Fibroblast of upper back skin (primary cell): ENCODE measurements at regions not wholly inside any gene's neighbourhood (a gene's known extent, or its start where the extent isn't known, plus 50 kb on each side); places are given as distances from the start of the nearest gene placed in this dataset.

Source experiments
- DNase-seq: peaks from one replicate; pipeline ENCODE4 v3.0.0-alpha.2; 2013

DNA sequence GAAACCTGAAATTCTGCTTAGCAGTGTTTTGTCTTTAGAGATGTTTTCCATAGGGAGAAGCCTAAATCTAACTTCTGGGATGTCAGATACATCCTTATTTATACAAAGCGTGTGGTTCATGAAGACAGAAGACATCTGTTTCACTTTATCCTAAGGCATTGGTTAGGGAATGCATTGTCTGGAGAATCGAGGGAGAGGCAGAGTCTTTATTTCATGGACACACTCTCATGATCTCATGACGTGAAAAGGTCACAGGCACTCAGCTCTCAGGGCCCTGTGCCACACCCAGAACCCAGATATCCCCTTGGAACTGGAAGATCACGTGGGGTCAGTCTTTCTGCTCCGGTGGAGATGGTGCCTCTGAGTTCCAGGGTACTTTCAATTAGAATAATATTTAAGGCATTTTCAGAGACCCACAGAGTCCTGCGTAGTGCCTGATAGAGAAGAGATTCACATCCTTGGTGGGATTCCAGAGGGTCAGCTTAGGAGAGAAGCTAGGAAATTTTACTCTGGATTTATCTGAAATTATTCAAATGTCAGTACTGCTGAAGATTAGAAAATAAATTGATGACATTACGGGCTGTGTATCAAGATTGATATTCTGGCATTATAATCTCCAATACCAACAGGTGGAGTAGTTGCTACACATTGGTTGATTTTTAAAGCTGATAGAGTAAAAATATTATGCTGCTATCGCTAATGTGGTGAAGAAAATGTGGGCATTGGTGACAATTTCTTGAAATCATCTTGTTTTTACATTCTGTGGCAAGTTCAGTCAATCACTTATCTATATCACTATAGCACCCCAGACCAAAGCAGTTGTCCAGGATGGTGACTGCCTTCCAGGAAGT is 378.3 kb downstream of the MTRR start:
- DNase-seq: no peak

DNA sequence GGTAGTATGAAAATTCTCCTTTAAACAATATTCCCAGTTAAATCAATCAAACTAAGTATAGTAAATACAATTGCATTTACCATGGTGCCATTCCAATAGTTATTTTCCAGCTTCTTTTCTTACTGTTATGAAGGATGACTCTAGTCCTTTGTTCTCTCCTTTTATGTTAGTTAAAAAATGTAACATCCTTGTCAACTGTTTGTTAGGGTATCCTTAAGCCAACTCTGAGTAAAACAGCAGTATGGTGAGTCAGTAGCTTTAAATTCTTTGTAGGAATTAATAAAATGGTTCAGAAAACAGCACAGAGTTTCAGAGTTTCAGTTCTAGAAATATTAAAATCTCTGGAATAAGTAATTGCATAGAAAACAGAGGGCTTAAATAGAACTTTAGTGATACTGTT is 384.4 kb downstream of the MTRR start:
- no peak for DNase-seq

DNA sequence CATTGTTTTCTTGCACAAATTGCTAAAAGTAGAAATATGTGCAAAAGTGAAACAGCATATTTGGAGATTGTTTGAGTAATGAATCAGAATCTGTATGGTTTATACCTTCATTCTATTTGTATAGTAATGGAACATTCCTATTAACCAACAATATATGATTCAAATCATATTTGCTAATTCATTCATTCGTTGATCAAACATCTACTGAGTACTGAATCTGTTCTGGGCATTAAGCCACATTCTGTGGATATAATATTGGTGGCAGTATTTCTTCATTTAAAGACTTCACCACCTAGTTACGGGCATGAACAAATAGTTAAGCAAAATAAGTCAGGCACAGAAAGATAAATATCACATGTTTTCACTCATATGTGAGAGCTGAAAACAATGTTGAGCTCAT is 385.7 kb downstream of the MTRR start:
- DNase-seq: no peak

DNA sequence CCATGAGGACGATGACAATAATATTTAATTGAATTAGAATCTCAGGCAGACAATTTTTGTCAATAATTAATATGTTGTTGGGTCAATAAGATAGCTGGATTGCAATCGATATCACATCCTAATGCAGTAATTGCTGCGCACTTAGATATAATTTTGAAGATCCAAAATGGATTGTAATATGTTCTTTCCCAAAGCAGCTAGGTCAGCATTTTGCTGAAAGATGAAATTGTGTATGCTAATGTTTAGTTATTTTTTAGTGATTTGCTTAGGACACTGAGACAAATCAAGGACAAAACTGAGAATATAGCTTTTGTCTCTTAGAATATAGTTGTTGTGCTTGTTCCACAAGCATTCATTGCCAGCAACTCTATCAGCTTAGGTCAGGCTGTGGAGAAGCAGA is 389.9 kb downstream of the MTRR start:
- DNase-seq: no peak

DNA sequence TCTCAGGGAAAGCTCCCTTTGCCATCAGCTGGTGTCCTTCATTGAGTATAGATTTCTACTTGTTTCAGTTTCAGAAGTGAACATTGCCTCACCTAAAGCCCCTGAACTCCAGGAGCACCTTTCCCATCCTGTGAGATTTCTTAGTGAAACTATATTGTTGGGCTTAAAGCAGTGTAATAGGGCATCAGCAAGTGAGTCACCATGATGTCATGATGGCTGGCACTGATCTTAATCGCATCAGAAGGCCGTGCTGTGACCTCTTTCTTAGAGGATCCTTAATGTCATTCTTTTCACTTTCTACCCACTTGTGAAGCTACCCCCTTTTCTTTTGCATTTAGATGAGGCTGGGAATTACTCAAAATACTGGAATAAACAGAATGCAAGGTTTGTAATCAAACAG is 401.3 kb downstream of the MTRR start:
- DNase-seq: no peak

DNA sequence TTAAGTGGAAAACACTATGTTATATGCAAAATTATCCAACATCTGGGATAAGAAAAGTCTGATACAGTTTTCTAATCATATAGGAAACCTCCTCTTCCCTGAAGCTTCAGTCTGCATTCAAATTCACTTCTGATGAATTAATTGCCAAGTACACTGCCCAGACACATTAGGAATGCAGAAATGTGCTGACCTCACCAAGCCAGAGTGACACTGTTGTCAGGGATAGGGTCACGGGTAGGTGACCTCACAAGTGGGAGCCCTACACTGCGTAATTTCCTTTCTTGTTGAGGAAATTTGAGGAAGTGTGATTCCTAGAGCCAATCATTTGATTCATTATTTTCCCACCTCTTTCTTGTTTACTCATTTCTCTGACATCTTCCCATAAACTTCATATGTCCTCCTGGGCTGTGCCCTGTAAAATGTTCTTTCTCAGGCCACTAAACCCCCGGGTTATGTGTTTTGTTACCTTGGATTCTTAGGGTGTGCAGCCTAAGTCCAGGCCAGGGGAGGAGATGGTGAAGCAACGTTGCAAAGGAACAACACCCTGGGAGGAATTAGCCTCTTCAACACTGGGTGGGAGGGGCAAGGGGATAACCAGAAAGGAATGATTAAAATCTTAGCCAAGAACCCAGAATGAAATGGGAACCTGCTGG is 411.9 kb downstream of the MTRR start:
- DNase-seq: no peak

DNA sequence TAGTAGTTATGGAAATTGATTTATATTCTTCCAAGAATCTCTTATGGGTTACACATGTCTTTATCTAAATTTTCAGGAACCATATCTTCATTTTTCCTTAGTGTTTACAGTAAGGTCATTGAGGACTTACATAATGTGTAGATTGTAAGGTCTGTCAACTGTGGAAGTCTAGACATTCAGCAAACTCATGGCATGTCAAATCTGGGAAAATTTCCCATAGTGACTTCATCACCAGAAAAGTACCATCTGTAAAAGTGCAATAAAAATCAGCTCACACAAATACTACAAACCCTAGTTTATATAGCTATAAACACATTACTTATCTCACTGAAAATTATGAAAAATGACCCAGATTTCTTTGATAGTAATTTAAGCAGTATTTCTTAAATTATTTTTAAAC is 419.4 kb downstream of the MTRR start:
- peak; percentile 29 for DNase-seq

DNA sequence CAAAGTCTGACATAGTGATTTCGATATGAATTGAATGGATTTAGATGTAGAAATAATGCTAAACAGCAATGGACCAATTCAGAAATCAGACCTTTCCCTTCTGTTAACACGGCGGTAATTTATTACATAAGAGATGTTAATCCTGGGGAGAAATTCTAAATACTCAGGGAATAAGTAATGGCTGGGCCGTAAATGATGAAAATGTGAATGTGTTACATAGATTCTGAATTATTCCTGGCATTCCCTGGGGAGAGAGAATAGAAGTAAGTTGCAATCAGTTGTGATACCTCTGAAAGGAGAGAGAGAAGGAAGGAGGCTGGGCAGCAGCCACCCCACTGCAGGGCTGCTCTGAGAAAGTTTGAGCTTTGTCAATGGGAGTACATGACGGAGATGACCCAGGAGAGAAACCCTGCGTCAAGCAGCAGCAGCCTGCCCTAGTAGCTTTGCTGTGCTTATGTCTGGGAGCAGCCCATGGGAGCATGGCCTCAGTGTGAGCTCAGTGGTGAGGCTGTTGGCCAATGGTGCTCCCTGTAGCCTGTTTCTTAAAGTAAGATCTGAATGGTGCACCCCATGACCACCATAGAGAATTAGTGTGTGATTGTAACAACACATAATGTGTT is 420.1 kb downstream of the MTRR start:
- DNase-seq: peak; percentile 23

DNA sequence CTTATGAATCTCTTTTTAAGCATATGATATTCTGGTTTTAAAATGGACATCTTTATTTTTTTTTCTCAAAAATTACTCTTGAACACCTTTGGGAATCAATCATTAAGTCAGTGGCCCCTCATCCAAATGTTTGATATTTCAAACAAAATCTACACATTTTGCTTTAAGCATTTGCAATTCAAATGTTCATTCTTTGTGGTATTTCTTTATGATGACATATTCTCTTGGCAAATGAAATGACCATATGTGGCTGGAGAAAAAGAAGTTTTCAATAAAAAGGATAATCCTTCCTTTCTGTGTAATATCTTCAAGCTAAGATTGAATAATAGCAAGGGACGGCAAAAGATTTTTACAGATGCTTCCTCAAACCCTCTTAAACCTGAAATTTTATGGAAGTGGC is 420.8 kb downstream of the MTRR start:
- peak; percentile 22 for DNase-seq

DNA sequence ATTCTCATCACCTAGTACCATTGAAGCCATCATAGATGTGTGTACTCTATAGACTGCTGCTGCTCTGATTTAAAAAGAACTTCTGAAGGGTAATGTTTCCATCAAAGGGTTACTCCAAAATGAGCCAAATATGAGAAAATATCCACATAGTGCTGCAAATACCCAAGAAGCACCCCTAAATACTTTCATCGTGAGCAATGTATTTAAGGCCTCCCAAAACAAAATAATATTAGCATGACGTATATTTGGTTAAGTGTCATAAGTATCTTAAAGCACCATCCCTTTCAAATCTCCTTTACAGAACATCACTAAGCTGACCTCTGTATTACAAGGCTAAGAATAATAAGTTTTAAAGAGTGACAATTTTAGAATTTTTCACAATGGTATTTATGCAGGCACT is 421.8 kb downstream of the MTRR start:
- no peak for DNase-seq

DNA sequence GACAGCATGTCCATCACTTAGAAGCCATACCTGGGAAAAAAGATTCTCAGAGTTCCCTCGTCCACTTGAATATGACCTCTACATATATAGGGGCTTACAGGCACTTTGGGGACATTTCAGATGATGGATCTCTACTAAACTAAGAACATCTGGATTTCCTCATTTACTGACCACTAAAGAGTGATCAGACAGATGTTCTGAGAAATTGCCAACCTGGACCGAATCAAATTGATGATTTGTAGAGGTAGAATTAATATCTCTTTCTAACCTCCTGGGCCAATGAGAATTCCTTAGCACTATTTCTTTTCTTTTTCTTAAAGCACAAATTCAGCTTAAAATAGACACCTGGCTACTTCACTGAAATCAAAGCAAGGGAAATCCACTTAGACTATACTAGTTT is 422.7 kb downstream of the MTRR start:
- no peak for DNase-seq

DNA sequence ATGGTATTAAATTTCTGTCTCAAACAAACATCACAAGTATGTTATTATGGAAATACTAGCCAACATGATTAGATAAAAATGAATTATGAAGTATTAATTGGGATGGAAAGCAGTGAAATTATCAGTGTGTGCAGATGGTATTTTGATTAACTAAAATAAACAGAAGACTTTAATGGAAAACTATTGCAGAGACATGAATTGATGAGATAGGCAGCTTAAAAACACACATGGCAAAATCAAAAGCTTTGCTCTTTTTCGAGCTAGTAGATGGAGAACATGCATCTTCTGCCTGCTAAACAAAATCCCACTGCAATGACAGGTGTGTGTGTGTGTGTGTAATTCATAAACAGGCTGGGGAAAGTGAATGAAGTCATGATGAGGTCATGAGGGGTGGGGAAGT is 426.2 kb downstream of the MTRR start:
- DNase-seq: no peak

DNA sequence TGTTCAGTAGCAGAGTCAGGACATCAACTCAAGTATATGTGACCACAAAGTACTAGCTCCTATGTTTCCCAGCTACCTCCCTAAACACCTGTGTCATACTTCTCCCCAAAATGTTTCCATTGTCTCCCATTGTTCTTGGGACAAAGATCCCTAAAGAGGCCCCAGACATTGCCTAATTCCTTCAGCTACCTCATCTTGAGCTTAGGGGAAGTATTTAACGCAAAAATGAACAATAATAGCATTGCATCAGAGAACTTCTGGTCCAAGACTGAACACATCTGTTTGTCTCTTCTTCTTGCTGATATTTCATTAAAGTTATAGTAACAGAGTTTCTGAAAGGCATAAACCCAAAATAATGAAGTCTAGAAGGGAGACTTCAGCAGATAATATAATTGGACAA is 430.8 kb downstream of the MTRR start:
- DNase-seq: no peak

DNA sequence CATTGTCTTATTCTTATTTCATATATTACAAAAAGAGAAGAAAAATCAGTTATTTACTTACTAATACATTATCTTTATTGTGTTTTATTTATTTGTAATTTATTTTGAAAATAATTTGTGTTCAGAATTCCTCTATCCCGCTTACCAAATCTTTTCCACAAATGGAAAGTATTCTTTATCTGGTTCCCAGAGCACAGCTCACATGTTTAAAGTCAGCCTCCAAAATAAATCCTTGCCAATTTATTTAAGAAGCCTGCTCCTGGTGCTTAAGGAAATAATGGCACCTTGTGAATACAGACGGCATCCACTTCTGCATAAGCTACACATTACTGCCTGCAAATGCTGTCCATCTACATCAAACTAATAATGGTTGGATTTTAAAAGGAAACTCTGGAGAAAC is 435.4 kb downstream of the MTRR start:
- no peak for DNase-seq

DNA sequence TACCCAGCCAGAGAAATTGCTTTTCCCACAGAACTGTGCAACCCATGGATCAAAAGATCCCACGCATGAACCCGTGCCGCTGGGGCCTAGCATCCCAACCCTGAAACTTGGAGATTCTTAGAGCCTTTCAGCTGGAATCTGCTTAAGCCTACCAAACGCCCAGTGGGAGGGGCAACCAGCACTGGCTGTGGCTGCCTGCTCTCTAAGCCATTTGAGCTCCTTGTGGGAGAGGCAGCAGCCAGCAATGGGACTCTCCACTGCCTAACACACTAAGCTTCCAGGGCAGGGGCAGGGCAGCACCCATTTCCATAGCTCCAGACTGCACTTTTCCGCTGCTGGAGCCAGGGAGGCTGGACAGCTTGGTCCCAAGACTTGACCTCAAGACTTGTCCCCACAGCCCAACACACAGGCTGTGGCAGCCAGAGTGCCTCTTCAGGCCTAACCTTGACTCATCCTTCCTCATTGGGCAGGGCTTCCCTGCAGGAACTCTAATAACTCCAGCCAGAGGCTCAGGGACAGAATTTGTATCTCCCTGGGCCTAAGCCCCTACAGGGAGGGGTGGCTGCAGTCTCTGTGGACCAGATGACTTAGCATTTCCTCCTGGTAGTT is 437.4 kb downstream of the MTRR start:
- no peak for DNase-seq

DNA sequence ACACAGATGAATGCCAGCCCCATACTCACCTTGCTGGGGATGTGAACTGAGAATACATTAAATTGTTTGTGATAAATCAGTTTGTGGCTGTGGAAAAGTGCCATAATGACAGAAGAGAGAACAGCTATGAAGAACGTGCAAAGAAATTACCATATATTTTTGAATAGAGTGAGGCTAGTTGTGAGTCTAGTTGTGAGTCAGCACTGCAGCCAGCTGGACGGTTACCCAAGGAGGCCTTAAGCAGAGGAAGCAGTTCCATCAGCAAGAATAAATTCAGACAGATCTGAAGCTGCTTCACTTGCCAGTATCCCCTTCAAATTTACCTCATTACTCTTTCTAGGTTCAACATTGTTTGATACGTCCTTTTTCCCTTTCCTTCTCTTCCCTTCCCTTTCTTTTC is 446.0 kb downstream of the MTRR start:
- no peak for DNase-seq

DNA sequence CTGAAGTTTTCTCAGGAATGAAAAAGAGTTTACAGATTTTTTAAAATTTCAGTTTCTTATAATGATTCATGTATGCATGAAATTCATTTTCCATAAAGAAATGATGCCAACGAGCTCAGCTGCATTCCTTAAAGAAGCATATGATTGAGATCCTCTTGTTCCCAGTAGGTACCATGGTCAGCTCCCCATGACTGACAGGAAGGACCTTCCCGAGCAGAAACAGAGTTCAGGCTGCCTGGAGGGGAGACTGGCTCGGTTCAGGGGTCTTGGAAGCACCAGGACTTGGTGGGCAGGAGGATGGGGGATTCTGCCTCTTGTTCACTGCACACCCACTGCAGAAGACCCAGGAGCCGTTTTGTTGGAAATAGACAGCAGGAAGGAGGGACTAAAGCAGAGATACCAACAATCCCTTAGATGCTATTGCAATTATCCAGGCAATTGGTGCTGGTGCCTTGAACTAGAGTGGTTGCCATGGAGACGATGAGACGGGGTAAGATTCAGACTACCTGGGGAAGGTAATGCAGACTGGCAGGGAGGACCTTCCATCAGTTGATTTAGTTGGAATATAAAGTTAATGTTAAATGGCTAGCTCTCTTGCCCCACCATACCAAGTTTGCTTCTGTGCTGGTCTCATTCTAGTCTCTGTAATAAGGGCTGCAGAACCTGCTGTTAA is 447.8 kb downstream of the MTRR start:
- DNase-seq: no peak

DNA sequence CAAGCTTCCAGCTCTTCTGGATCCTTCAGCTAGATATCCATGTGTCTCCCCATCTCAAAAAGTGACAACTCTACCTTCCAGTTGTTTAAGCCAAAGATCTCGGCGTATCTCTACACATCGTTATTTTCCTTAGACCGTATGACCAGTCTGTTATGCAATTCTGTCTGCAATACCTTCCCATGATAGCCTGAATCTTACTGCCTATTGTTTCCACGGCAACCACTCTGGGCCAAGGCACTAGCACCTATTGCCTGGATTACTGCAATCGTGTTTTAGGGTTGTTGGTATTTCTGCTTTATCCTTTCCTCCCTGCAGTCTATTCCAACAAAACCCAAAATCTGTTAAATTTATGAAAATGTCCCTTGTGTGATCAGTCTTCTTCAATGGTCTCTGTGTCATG is 448.4 kb downstream of the MTRR start:
- DNase-seq: no peak

DNA sequence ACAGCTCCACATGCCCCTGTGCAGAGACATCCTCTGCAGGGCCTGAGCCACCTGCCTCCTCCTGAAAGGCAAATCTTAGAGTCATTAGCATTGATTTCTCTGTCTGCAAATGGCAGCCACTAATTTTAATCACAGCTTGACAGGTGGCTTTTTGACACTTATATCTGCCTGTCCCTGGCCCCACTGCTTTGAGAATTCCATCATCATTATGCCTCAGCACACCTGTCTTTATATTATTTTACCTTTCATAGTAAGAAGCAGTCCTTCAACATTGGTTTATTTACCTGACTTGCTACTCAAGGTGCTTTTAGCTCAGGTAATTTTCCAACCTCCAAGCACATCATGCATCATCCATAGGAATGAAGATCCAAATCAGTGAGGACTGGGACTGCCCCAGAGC is 451.3 kb downstream of the MTRR start:
- no peak for DNase-seq

DNA sequence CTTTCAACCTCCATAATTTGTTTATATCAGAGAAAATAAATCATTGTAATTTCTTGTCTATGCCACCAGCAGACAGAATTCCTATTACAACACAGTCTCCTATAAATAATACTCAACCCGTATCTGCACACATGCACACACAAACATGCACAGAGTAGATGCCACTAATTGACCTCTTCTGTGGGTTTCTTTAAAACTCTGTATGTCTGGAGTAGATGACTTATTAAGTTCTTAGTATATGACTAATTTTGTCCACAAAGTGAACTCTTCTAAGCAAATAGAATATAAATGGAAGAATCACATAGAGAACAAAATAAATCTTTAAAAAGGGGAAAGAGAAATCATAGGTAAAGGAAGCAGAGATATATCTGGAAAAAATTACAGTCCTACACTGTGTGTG is 452.3 kb downstream of the MTRR start:
- no peak for DNase-seq

DNA sequence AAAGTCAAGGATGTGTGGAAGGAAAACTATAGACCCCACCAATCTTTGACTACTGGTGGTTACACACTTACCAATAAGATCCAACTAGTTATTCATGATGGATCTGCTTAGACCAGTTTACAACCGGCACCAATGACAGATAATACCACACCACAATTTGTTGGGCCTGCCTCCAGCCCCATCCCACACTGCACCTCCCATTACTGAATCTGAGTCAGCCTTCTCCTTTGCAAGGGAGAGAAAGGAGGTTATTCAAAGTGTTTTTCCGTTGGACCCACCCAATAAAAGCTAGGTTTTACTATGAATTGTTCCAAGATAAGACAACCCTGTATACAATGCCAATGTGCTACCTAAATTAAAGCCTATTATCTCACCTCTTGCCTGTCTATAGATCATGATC is 453.5 kb downstream of the MTRR start:
- no peak for DNase-seq

DNA sequence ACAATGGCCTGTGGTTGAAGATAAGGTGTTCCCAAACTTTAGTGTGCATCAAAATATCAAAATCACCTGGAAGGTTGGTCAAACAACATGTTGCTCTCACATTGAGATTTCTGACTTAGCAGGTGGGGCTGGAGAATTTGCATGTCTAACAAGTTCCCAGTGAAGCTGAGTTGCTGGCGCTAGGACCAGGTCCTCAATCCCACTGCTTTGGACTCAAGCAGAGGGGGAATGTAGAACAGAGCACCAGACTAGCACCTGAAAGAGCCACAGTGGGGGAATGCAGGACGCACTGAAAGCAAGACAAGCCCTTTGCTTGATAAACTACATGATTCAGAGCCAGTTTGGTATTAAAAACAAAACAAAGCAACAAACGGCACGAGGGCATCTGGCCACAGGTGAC is 458.1 kb downstream of the MTRR start:
- DNase-seq: no peak

DNA sequence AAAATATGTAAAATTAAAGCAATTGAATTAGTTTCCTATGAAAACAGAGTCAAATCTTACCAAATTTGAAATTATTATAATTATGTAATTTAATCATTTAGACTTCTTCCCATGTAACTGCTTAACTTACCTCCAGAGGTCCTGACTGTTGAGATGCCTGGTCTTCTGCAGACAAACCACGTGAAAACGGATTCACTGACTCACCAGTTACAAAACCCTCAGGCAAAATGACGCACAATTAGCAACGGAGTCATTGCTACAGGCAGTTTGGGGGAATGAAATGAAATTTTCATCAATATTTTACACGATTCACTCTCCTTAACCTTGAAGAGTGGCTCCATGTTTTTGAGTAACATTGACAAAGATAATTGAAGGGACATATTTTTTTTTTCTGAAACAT is 460.8 kb downstream of the MTRR start:
- DNase-seq: no peak
